HG02623 (cell line): ENCODE measurements at regions not wholly inside any gene's neighbourhood (a gene's known extent, or its start where the extent isn't known, plus 50 kb on each side); places are given as distances from the start of the nearest gene placed in this dataset.
"Not testable (repeated sequence)": the region's sequence is repeated elsewhere in the genome, so short reads cannot be mapped to it uniquely, and the experiment has no call there.

Experiments
- ATAC-seq: cut with Tn5 transposase; IDR thresholded peaks from one replicate; pipeline ENCODE4 v1.9.1; 2021; ENCODE audit warnings: moderate library complexity; ENCODE audit not compliant: unreplicated experiment

- ATAC-seq = no peak
Measured at GRCh38 chr18:73563901-73564472, 583.6 kb downstream of the FBXO15 start.

- no peak for ATAC-seq
Measured at GRCh38 chr18:73563345-73563744, 584.3 kb downstream of the FBXO15 start.

GRCh38 chr18:73556904-73557303 is 590.7 kb downstream of the FBXO15 start:
- no peak for ATAC-seq

GRCh38 chr18:73552171-73552570 is 595.5 kb downstream of the FBXO15 start:
- ATAC-seq = no peak

GRCh38 chr18:73551211-73551610 is 596.4 kb downstream of the FBXO15 start:
- no peak for ATAC-seq

GRCh38 chr18:73549236-73549635 is 598.4 kb downstream of the FBXO15 start:
- no peak for ATAC-seq

GRCh38 chr18:73545472-73545871 is 602.2 kb downstream of the FBXO15 start:
- no peak for ATAC-seq

GRCh38 chr18:73544617-73545016 is 603.0 kb downstream of the FBXO15 start:
- no peak for ATAC-seq

GRCh38 chr18:73544032-73544431 is 603.6 kb downstream of the FBXO15 start:
- no peak for ATAC-seq

GRCh38 chr18:73535990-73536389 is 611.6 kb downstream of the FBXO15 start:
- ATAC-seq = no peak

GRCh38 chr18:73535189-73535588 is 612.4 kb downstream of the FBXO15 start:
- ATAC-seq = no peak

- ATAC-seq = no peak
Measured at GRCh38 chr18:73531601-73532000, 616.0 kb downstream of the FBXO15 start.

GRCh38 chr18:73528066-73528465 is 619.6 kb downstream of the FBXO15 start:
- ATAC-seq = no peak

- no peak for ATAC-seq
Measured at GRCh38 chr18:73520229-73520628, 627.4 kb downstream of the FBXO15 start.

GRCh38 chr18:73516056-73516455 is 631.6 kb downstream of the FBXO15 start:
- ATAC-seq = not testable (repeated sequence)

GRCh38 chr18:73514449-73514848 is 633.2 kb downstream of the FBXO15 start:
- no peak for ATAC-seq

GRCh38 chr18:73511771-73512503 is 635.7 kb downstream of the FBXO15 start:
- no peak for ATAC-seq

GRCh38 chr18:73509460-73509859 is 638.2 kb downstream of the FBXO15 start:
- ATAC-seq = no peak

GRCh38 chr18:73503326-73503725 is 635.5 kb upstream of the NETO1 start:
- ATAC-seq = no peak

GRCh38 chr18:73487966-73488365 is 620.2 kb upstream of the NETO1 start:
- no peak for ATAC-seq

GRCh38 chr18:73485166-73485565 is 617.4 kb upstream of the NETO1 start:
- ATAC-seq = no peak

GRCh38 chr18:73482901-73483300 is 615.1 kb upstream of the NETO1 start:
- ATAC-seq = no peak

- no peak for ATAC-seq
Measured at GRCh38 chr18:73479477-73479876, 611.7 kb upstream of the NETO1 start.
